HL-60/S4 (cell line): ENCODE measurements at regions not wholly inside any gene's neighbourhood (a gene's known extent, or its start where the extent isn't known, plus 50 kb on each side); places are given as distances from the start of the nearest gene placed in this dataset.

ENCODE experiments used
- in situ Hi-C: fragments of 300-500 bp; cut with MboI; formaldehyde crosslinking; loops from 2 replicates; pipeline ENCODE4 v1.14.3; 2022; ENCODE audit warnings: low sequenced_read_pairs

DNA sequence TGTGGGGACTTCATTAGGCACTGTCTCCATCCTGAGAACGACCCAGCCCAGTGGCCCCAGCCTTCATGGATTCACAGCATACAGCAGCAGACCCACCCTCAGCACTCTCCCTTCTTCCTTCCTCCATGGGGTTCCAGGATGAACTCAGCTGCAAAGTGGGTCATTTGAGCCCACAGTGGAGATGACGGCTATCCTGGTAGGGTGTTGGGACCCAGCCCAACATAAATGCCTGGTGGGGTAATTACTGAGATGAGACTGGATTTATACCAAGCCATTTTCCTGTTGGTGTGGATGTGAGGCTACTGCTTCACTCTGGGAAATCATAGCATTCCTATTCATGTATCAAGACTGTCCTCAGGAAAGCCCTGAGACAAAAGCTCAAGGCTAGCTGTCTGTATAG is 536.7 kb upstream of the TNP1 start:
- in situ Hi-C loops: no loop called here

DNA sequence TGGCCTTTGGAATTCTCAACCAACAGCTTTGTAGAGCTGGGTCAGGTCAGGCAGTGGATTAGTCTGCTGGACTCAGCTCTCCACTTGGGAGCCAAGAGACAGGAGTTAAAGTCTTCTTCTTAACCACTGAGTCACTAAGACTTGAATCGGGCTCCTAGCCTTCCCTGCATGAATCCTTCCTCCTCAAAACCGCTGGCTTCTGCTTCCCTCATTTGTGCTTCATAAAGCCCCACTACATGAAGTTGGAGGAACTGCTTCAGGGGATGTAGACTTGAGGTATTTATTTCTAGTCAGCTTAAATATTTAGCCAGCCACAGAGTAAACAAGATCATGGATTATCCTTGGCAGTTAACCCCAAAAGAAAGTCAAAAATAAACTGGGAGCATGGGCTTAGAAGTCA is 536.3 kb upstream of the TNP1 start:
- in situ Hi-C loops: no loop called here

DNA sequence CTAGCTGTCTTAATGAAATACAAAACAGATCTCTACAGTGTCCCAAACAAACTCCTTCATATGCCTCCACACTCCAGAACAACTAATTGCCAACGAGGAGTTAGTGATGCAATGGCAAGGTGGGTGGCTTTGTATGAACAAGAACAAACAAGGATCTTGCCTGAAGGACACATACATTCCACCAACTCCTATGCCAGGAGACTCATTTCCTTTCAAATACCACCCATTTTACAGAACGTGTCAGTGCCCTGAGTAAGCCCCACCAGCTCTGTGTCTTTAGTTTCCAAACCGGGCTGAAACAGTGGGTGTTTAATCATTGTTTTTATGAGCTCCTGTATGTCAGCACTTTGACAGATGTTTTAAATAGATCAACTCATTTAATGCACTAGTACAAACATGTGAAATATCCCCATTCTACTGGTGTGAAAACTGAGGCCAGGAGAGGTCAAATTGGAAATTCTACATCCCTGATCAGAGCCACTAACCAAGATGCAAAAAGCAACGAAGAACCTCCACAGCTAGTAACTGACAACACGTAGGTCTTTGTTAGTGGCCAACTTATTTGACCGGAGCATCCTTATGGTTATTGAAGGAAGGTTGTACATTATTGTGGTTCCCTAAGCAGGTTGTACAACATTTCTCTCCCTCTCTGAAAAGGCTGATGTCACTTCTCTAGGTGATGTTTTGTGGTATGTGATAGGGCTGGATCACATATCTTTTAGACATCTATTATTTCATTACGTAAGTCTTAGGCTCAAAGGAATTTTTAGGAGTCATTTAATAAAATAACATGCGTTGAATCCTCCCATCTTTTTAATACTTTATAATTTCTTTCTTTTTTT is 534.9 kb upstream of the TNP1 start:
- in situ Hi-C loops: no loop called here

DNA sequence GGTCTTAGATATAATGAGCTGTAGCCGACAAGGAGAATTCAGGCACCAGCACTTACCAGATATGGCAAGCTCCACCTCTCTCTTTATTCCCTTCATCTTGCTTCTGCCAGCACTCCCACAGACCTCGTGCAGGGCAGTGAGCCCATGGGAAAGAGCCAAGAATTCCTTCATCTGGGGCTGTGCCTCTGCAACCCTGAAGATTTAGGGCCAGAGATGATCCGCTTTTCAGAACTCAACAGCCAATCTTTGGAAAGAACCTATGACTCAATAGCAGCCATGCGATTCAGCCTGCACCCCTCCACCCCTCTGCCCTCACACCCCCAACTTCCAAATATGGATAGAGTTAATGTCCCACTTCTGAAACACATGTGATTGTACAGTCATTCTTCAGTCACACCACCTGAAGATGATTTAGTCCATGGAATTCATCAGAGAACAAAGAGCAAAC is 533.7 kb upstream of the TNP1 start:
- in situ Hi-C loops: no loop called here

DNA sequence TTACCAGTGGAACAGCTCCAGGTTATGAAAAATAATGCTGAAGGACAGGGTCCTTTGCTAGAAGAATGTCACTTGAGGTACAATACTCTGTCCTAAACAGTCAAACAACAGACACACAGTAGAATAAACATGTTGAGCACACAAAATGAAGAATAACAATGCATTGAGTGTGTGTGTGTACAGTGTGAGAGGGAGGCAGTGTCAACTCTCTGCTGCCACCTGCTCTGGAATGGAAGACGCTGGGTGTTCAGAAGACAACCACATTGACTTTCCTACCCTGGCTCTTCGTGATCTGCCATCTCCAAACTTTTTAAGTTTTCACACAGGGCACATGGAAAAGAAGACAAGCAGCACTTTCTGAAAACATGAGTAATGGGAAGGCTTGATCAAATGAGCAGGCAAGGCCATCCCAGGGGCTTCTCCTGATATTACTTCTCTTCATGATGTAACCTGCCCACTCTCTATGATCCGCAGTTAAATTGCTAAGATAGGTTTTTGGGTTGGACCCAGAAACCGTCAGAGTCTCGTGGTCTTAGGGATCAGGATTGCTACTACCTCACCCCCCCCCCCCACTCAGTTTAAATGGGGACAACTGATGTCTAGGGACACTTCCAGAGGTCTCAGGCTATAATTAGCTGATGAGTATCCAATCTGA is 533.2 kb upstream of the TNP1 start:
- in situ Hi-C loops: no loop called here

DNA sequence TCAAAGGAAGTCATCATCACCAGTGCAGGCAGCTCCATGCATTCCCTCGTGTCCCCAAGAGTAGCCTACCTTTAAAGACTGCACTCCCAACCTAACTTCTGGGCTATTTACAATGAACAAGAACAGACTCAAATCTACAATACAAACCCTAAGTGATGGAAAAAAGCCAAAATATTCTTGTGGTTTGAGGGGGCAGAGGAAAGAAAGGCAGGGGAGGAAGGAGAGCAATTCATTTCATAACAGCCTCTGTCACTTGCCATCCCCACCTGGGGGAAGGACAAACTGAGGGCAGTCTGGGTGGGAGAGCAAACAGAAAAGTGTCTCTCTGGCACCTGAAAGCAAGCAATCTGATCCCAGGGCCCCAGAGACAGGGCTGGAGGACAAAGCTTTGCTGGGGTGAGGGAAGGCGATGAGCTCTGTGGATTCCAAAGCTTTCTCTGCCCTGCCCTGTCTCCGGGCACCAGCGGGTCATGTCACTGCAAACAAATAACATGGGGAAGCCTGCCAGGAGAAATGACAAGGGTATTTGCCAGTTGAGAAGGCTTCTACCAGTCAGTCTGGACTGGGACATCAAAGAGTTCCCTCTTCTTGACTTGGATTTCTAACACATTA is 528.0 kb upstream of the TNP1 start:
- in situ Hi-C loops: no loop called here

DNA sequence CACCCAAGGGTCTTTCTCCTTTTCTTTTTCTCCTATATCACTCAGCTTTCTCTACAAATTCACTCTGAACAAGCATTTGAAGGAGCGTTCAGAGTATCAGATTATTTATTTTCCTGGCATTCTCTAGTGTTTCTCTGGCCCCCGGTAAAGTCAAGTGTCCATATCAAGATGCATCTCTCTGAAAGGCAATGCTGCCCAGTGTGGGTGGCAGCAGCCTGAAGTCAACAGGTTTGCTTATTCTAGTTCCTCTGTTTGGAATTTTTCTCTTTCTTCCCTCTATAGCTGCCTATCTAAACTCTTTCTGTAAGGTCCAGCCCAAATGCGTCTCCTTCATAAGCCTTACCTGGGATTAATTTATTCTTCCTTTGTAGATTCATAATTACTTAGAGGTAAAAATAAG is 526.2 kb upstream of the TNP1 start:
- in situ Hi-C loops: no loop called here

DNA sequence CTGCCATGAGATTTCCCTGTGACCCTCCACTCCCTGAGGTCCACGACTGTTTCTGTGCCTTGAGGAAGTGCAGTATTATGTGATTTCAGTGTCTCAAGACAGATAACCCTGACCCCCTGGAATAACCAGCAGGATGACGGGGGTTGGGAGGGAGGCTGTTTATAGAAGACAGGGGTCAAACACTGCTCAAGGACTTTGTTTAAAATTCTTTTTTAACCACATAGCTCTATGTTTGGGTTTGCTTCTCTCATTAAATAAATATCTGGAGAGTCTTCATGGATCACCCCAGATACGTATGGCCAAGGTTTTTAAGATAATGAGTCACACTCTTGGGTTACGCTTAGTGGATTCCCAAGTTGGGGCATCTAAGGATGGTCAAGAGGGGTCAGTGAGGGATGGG is 523.8 kb upstream of the TNP1 start:
- in situ Hi-C loops: no loop called here

DNA sequence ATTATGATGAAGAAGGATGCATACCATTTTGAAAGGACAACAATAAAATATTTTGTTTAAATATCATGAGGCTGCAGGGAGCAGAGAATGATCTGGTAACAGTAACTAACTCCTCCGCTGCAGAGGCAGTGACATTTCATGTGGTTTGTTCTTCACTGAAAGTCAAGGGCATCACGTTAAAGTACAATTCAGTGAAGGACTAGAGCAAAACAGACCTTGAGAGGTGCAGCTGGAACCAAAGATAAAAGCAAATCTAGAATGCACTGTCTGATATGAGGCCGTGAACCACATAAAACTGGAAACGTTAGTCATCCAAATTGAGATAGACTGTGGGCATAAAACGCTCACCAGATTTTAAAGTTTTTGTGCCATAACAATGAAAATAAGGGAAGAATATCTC is 522.9 kb upstream of the TNP1 start:
- in situ Hi-C loops: no loop called here

DNA sequence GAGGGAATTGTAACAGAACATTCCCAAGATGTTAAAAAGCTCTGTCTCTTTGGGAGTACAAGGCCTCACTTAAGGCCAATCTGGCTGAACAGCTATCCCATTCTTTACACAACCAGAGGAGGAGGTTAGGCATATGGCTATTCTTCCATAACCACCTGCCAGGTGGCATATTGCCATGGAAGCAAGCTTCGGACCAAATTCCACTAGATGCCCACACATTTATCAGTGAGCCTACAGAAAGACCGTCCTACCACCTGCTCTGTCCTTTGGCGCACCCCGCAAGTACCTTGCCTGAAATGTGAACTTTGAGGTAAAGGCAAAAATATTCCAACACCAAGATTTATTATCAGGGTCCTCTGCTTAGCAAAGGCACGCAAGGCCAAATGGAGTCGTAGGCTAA is 519.9 kb upstream of the TNP1 start:
- in situ Hi-C loops: no loop called here

DNA sequence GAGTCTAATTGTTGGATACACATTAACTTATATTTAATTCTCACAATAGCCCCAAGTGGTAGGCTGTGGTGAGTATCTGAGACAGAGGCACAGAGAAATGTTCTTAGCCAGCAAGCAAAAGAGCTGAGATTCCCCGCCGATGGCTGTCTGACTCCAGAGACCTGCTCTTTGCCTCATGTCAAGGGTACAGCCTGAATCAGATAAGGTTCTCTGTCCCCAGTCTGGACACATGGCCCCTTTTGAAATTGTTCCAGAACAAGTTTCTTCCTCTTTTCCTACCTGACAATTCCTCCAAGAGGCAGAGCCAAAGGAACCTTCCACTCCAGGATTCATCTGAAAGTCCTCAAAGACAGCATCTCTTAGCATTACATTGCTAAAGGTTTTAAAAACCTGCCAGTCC is 512.9 kb upstream of the TNP1 start:
- in situ Hi-C loops: no loop called here

DNA sequence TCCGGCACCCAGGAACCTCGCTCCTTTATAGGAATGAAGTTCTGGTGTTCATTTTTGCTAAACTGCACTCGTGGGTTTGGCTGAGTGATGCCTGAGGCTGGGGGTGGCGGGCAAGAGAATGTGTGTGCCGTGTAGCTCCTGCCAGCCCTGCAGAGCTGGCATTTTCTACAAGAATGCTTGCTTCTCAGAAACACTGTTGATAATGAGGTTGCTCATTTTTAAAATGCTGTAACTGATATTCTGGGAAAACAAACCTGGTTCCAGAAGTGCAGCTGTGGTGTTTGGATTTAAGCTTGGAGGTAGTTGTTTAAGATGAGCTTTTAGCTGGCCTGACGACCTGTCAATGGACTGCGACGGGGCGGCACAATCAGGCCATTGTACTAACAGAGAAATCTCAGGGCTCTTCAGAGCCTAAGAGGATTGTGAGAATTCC is 511.9 kb upstream of the TNP1 start:
- in situ Hi-C loops: no loop called here

DNA sequence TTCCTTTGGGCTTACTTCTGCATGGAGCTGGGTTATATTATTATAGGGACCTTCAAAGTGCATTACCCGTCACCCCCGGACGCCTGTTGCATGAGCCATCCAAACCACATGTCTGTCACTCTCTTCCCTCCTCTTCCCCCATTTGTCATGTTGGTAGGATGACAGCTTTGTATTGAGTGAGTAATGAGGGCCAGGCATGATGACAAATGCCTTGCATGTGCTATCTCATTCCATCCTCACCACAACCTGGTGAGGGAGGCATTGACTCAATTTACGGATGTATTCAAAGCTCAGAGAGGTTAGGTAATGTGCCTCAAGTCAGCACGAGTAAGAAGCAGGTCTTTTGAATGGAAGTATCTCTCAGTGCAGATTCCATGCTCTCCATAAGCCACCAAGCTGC is 510.5 kb upstream of the TNP1 start:
- in situ Hi-C loops: no loop called here

DNA sequence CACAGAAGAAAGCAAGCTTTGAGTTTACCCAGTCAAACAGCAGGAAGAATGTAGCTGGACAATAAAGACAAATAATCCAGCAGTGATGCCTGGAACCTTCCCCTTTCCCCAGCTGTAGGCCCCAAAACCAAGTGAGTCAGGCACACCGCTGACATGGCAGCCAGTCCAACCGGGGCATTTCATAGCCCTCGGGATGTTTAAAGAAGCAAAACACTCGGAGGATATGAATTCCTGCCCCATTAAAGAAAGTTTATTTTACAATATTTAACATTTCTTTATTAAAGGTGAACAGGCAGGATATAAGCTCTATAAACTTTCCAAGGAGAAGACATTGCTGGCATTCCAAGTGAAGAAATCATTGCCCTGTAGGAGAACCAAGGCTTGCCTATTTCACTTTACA is 507.6 kb upstream of the TNP1 start:
- in situ Hi-C loops: no loop called here

DNA sequence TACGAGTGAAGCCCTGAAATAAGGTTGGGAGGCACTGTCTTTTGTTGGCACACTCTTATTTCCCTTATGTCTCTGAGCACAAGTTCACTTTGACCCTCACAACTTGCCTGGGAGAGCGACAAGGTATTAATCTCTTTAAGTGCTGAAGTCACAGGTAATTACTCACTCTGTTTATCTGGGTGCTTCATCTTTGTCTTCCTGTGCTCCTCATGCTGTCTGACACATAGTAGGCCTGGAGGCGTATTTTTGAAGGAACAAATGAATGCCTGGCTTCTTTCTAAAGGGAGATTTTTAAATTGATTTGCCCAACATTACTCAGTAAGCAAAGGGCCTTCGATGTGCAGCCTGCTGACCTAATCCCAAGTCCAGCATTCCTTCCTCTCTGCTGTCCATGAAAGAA is 507.1 kb upstream of the TNP1 start:
- in situ Hi-C loops: no loop called here

DNA sequence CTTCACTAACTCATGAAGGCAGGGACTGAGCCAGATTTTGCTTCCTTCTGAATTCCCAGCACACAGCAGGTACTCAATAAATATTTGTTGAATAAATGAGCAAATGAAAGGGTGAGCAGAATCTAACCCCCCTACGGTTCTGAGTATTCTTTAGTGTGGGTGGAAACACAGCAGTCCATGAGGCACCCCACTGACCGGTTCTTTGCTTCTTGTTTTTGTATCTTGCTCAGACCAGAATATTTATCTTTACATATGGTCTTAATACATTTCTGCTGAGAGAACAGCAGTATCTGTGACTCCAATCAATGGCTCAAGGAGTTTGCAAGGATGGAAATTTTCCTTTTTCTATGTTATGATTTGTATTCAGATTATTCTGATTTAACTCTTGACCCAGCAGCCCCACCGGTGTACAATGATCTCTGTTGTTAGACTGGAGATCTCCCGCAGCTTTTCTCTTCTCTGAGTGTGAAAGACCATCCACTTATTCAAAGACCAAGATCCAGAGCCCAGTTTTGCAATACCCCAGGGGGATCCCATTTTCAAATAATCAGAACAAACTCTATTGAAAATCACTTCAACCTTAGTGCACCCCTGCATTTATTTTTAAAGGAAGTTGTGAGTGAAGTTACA is 506.5 kb upstream of the TNP1 start:
- in situ Hi-C loops: no loop called here

DNA sequence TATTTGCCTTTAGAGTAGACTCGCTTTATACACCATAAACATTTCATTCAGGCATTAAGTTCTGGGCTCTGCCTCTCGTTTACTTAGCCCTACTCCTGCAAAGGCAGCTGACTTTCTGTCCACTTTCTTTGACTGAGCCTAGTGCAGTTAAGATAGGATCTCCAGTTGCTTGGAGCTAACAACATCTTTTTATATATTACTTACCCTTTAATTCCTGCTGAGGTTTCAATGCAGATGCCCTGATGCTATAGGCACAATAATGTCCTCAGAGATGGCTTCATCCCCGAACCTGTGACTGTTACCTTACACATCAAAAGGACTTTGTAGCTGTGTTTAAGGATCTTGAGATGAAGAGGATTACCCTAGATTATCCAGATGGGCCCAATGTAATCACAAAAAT is 505.8 kb upstream of the TNP1 start:
- in situ Hi-C loops: no loop called here

DNA sequence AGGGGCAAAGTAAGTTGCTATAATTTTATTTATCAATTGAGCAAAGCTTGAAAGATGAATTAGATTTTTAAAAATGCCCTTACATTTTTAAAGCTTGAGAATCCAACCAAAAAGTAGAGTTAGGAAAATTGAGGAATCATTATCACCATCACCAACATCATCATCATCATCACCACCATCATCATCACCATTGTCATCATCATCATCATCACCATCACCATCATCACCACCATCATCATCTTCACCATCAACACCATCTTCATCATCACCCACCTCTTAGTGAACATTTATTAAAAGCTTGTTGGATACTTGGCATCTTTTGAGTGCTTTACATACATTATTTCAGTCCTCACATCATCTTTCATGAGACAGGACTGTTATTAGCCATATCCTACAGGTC is 504.4 kb upstream of the TNP1 start:
- in situ Hi-C loops: no loop called here

DNA sequence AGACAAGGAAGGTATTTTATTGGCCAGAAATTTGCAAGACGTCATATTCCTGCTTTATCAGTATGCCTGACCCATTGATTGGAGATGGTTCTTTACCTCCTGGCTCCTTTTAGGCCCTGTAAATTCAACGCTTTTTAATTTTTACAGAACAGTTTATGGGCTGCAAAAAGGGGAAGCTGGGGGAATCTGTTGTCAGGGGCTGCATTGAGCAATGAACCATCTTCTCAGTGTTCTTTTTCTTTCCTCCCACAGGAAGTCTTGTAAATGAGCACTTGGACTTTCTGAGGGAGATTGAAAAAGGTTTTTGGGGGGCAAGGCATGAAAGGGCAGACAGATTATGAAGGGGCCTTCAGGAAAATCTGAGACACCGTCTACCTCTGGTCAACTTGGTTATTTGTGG is 503.6 kb upstream of the TNP1 start:
- in situ Hi-C loops: no loop called here

DNA sequence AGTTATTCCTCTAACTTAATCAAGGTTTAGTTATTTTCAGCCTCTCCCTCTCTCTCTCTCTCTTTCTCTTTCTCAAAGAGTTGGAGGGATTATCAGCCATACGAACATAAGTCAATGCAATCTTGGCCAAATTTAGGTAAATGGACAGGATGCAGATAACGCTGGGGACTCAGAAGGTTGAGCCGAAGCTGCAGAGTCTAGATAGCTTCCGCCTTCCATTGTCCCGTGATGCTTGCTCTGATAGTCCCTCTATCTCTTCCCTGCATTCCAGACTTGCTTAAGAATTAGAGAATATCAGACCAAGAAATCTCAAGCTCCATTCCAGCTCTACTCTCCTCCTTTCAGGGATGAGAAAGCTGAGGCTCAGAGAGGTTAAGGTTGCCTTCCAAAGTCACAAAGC is 502.8 kb upstream of the TNP1 start:
- in situ Hi-C loops: no loop called here

DNA sequence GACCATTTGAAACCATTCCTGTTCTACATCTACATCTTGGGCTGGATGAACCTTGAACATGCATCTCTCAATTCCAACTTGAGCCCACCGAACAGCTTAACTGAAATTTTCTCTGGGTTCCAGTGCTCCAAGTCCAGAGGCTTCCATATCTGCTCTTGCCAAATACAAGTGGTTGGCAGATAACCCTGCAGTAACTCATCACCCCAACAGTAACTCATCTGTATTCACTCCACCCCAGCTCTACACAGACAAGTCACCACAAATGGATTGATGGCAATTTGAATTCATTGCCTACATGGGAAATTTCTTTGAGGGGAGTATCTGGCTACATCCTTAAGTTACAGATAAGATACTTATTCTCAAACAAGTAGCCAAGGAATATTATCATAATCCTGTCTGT is 502.4 kb upstream of the TNP1 start:
- in situ Hi-C loops: no loop called here

DNA sequence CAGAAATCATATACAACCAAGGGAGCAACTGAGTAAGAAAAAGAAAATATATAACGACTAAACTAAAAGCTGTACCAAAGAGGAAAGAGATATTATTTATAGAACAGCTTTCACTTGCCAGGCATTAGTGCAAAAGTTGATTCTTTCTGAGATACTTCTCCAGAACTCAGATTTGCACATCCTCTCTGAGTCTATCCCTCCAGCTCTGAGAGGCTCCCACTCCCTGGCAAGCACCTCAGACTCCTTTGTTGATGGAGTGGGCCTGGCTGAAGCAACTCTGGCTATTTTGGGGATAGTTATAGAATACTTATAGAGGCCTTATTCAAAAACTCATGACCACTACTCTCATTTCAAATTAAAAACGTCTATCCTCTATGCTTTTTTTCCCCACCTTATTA is 501.6 kb upstream of the TNP1 start:
- in situ Hi-C loops: no loop called here
